ENCODE measurements at regions not wholly inside any gene's neighbourhood (a gene's known extent, or its start where the extent isn't known, plus 50 kb on each side); places are given as distances from the start of the nearest gene placed in this dataset.

DNA sequence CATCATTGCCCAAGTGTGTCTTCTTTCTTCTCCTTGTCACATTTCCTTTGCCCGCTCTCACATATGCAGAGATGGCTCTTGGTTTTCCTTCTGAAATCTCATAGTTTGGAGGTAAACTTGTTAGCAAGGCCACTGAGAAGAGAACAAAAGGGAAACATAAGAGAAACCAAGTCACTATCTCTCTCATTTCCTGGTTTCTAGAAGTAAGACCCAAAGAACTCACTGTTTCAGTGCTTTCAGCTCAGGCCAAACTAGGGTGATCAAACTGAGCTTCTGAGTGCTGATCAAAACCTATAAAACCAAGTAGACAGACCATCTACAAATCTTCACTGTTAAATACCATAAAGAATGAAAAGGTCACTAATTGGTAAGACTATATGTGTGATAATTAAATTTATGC, 275.4 kb upstream of the BTG1 start:
- no peak overlapping the region for H3K9ac ChIP-seq (ENCODE audit: low read length)
- WGBS (ENCODE audit: extremely low coverage, insufficient coverage, low lambda C conversion rate), result no CpG with 5 or more reads among the region's 1 CpG
- DNase-seq, result no peak

DNA sequence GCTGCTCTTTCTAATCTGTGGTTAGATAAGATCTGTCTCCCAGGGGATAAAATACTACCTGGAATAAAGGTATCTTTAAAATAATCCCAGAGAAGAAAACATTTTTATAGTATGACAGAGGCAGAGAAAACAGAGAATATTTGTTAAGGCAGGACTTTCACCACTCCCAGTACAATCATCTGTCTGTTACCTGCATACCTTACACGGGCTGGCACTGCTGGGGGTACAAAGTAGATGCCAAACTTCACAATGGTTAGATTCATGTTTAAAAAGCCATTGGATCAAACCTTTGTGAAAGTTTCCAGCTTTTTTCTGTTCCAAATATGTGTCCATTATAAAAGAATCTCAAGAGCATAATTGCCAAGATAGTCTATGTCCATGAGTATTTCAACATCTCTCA, 273.6 kb upstream of the BTG1 start:
- no peaks in the 10 kb centered on the region for H3K79me1 ChIP-seq (ENCODE audit: low read length)
- no peak overlapping the region for H3K23ac ChIP-seq (ENCODE audit: low read length)
- no peak overlapping the region for H2BK15ac ChIP-seq (replicated peaks; ENCODE audit: low read depth)
- H3K27me3 ChIP-seq (ENCODE audit: insufficient read depth, low read length, poor library complexity), result no peaks in the 10 kb centered on the region
- no peaks in the 10 kb centered on the region for H3K79me2 ChIP-seq (ENCODE audit: control insufficient read depth, insufficient read depth, low read length)
- no peak overlapping the region for H3K4me2 ChIP-seq (ENCODE audit: low read length)
- no peak overlapping the region for H2AK5ac ChIP-seq (ENCODE audit: low read length)
- no peak overlapping the region for H3K56ac ChIP-seq (ENCODE audit: low read length)
- no peak overlapping the region for H3K4ac ChIP-seq (ENCODE audit: low read depth, low read length)
- H2BK120ac ChIP-seq (ENCODE audit: low read depth, low read length), result no peak overlapping the region
- H3K9ac ChIP-seq (ENCODE audit: low read length), result no peak overlapping the region
- no peak overlapping the region for H3K27ac ChIP-seq (ENCODE audit: low read depth, low read length)
- H4K8ac ChIP-seq (ENCODE audit: low read depth, low read length), result no peak overlapping the region
- H3K4me3 ChIP-seq (ENCODE audit: low read length), result no peak overlapping the region
- H4K5ac ChIP-seq (ENCODE audit: low read length), result no peak overlapping the region
- H3K36me3 ChIP-seq (ENCODE audit: control insufficient read depth, insufficient read depth, low read length), result no peaks in the 10 kb centered on the region
- H3K4me1 ChIP-seq (ENCODE audit: control insufficient read depth, low read depth, low read length), result no peaks in the 10 kb centered on the region
- H2BK5ac ChIP-seq (ENCODE audit: low read length), result no peak overlapping the region
- no peak for DNase-seq
- WGBS (ENCODE audit: extremely low coverage, insufficient coverage, low lambda C conversion rate), result no CpG with 5 or more reads among the region's 1 CpG
- H3K18ac ChIP-seq (ENCODE audit: low read length), result no peak overlapping the region

More for the DNA sequence above, 275.4 kb upstream of the BTG1 start:
- Histone ChIP-seq H2BK120ac (ENCODE audit: low read depth, low read length) (no peak overlapping the region), H2AK5ac (ENCODE audit: low read length) (no peak overlapping the region), H3K18ac (ENCODE audit: low read length) (no peak overlapping the region), H3K27me3 (ENCODE audit: insufficient read depth, low read length, poor library complexity) (no peaks in the 10 kb centered on the region), H4K8ac (ENCODE audit: low read depth, low read length) (no peak overlapping the region), H2BK5ac (ENCODE audit: low read length) (no peak overlapping the region), H3K56ac (ENCODE audit: low read length) (no peak overlapping the region), H3K23ac (ENCODE audit: low read length) (no peak overlapping the region), H3K4me1 (ENCODE audit: control insufficient read depth, low read depth, low read length) (no peaks in the 10 kb centered on the region), H4K5ac (ENCODE audit: low read length) (no peak overlapping the region), H3K36me3 (ENCODE audit: control insufficient read depth, insufficient read depth, low read length) (no peaks in the 10 kb centered on the region), H3K4ac (ENCODE audit: low read depth, low read length) (no peak overlapping the region), H3K4me2 (ENCODE audit: low read length) (no peak overlapping the region), H3K27ac (ENCODE audit: low read depth, low read length) (no peak overlapping the region), H3K4me3 (ENCODE audit: low read length) (no peak overlapping the region), H3K79me1 (ENCODE audit: low read length) (no peaks in the 10 kb centered on the region), H2BK15ac (replicated peaks; ENCODE audit: low read depth) (no peak overlapping the region), H3K79me2 (ENCODE audit: control insufficient read depth, insufficient read depth, low read length) (no peaks in the 10 kb centered on the region)

GRCh38 chr12:92418381-92418780, 272.7 kb upstream of the BTG1 start:
- Histone ChIP-seq H3K4me1 (ENCODE audit: control insufficient read depth, low read depth, low read length) (no peaks in the 10 kb centered on the region), H4K8ac (ENCODE audit: low read depth, low read length) (no peak overlapping the region)
- no CpG with 5 or more reads among the region's 2 CpGs for WGBS (ENCODE audit: extremely low coverage, insufficient coverage, low lambda C conversion rate)

DNA sequence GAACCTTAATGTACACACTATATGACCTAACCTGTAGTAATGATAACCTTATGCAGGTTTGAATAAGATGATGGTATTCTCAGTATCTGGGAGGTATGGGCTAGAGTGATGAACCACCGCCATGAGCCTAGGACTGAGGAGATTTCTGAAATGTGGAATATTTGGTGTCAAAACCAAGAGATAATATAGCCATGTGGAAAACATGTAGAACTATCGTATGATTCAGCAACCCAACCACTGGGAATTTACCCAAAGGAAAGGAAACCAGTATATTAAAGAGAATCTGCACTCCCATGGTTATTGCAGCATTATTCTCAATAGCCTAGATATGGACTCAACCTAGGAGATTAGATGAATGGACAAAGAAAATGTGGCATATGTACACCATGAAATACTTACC, 271.7 kb upstream of the BTG1 start:
- Histone ChIP-seq H4K8ac (ENCODE audit: low read depth, low read length) (no peak overlapping the region), H3K79me2 (ENCODE audit: control insufficient read depth, insufficient read depth, low read length) (no peaks in the 10 kb centered on the region), H2AK5ac (ENCODE audit: low read length) (no peak overlapping the region), H3K27me3 (ENCODE audit: insufficient read depth, low read length, poor library complexity) (no peaks in the 10 kb centered on the region), H3K18ac (ENCODE audit: low read length) (no peak overlapping the region), H3K79me1 (ENCODE audit: low read length) (no peaks in the 10 kb centered on the region), H3K4me2 (ENCODE audit: low read length) (no peak overlapping the region), H3K4ac (ENCODE audit: low read depth, low read length) (no peak overlapping the region), H3K27ac (ENCODE audit: low read depth, low read length) (no peak overlapping the region), H2BK5ac (ENCODE audit: low read length) (no peak overlapping the region), H3K9ac (ENCODE audit: low read length) (no peak overlapping the region), H3K23ac (ENCODE audit: low read length) (no peak overlapping the region), H4K5ac (ENCODE audit: low read length) (no peak overlapping the region), H3K56ac (ENCODE audit: low read length) (no peak overlapping the region), H2BK120ac (ENCODE audit: low read depth, low read length) (no peak overlapping the region), H3K36me3 (ENCODE audit: control insufficient read depth, insufficient read depth, low read length) (no peaks in the 10 kb centered on the region), H3K4me3 (ENCODE audit: low read length) (no peak overlapping the region), H2BK15ac (replicated peaks; ENCODE audit: low read depth) (no peak overlapping the region), H3K4me1 (ENCODE audit: control insufficient read depth, low read depth, low read length) (no peaks in the 10 kb centered on the region)
- WGBS (ENCODE audit: extremely low coverage, insufficient coverage, low lambda C conversion rate), result no CpG with 5 or more reads among the region's 2 CpGs
- no peak for DNase-seq

More at GRCh38 chr12:92418381-92418780, 272.7 kb upstream of the BTG1 start:
- no peak overlapping the region for H3K56ac ChIP-seq (ENCODE audit: low read length)
- DNase-seq, result no peak
- no peak overlapping the region for H3K18ac ChIP-seq (ENCODE audit: low read length)
- H2BK120ac ChIP-seq (ENCODE audit: low read depth, low read length), result no peak overlapping the region
- no peak overlapping the region for H2BK15ac ChIP-seq (replicated peaks; ENCODE audit: low read depth)
- H3K23ac ChIP-seq (ENCODE audit: low read length), result no peak overlapping the region
- no peaks in the 10 kb centered on the region for H3K36me3 ChIP-seq (ENCODE audit: control insufficient read depth, insufficient read depth, low read length)
- H3K27ac ChIP-seq (ENCODE audit: low read depth, low read length), result no peak overlapping the region
- no peak overlapping the region for H3K4me3 ChIP-seq (ENCODE audit: low read length)
- no peaks in the 10 kb centered on the region for H3K79me2 ChIP-seq (ENCODE audit: control insufficient read depth, insufficient read depth, low read length)
- H2BK5ac ChIP-seq (ENCODE audit: low read length), result no peak overlapping the region
- no peaks in the 10 kb centered on the region for H3K79me1 ChIP-seq (ENCODE audit: low read length)
- H3K27me3 ChIP-seq (ENCODE audit: insufficient read depth, low read length, poor library complexity), result no peaks in the 10 kb centered on the region
- no peak overlapping the region for H2AK5ac ChIP-seq (ENCODE audit: low read length)
- no peak overlapping the region for H3K4me2 ChIP-seq (ENCODE audit: low read length)
- no peak overlapping the region for H3K9ac ChIP-seq (ENCODE audit: low read length)
- H3K4ac ChIP-seq (ENCODE audit: low read depth, low read length), result no peak overlapping the region
- H4K5ac ChIP-seq (ENCODE audit: low read length), result no peak overlapping the region

GRCh38 chr12:92416385-92416812, 270.8 kb upstream of the BTG1 start:
- Histone ChIP-seq H4K8ac (ENCODE audit: low read depth, low read length) (no peak overlapping the region), H3K27me3 (ENCODE audit: insufficient read depth, low read length, poor library complexity) (no peaks in the 10 kb centered on the region), H3K18ac (ENCODE audit: low read length) (no peak overlapping the region), H3K4me2 (ENCODE audit: low read length) (no peak overlapping the region), H3K23ac (ENCODE audit: low read length) (no peak overlapping the region), H3K4ac (ENCODE audit: low read depth, low read length) (no peak overlapping the region), H4K5ac (ENCODE audit: low read length) (no peak overlapping the region), H3K56ac (ENCODE audit: low read length) (no peak overlapping the region), H3K27ac (ENCODE audit: low read depth, low read length) (no peak overlapping the region), H3K79me1 (ENCODE audit: low read length) (no peaks in the 10 kb centered on the region), H3K4me1 (ENCODE audit: control insufficient read depth, low read depth, low read length) (no peaks in the 10 kb centered on the region), H3K79me2 (ENCODE audit: control insufficient read depth, insufficient read depth, low read length) (no peaks in the 10 kb centered on the region), H2BK5ac (ENCODE audit: low read length) (no peak overlapping the region), H3K4me3 (ENCODE audit: low read length) (no peak overlapping the region), H2BK120ac (ENCODE audit: low read depth, low read length) (no peak overlapping the region), H3K9ac (ENCODE audit: low read length) (no peak overlapping the region), H2AK5ac (ENCODE audit: low read length) (no peak overlapping the region), H2BK15ac (replicated peaks; ENCODE audit: low read depth) (no peak overlapping the region), H3K36me3 (ENCODE audit: control insufficient read depth, insufficient read depth, low read length) (no peaks in the 10 kb centered on the region)
- WGBS (ENCODE audit: extremely low coverage, insufficient coverage, low lambda C conversion rate), result no CpG with 5 or more reads among the region's 4 CpGs
- DNase-seq, result peak; percentile 70
